ENCODE measurements at regions not wholly inside any gene's neighbourhood (a gene's known extent, or its start where the extent isn't known, plus 50 kb on each side); places are given as distances from the start of the nearest gene placed in this dataset.
"Not testable (repeated sequence)": the region's sequence is repeated elsewhere in the genome, so short reads cannot be mapped to it uniquely, and the experiment has no call there.

GRCh38 chr3:125840465-125840864, 128.5 kb upstream of the ROPN1B start:
- H2AFZ ChIP-seq; H3K9me2 ChIP-seq (ENCODE audit: insufficient read depth); intact Hi-C loops (cut with micrococcal nuclease; ENCODE audit: unreplicated experiment); H3K4me2 ChIP-seq; DNase-seq; H3K9me3 ChIP-seq (ENCODE audit: insufficient read depth, low read depth); CTCF ChIA-PET; H4K20me1 ChIP-seq (ENCODE audit: insufficient read depth); BruUV-seq (replicated peaks); H3K79me2 ChIP-seq (ENCODE audit: low read depth); H3K36me3 ChIP-seq (ENCODE audit: low read depth); H3K4me1 ChIP-seq (replicated peaks; ENCODE audit: insufficient read depth); H3K27me3 ChIP-seq (ENCODE audit: insufficient read depth, low read depth); H3K27ac ChIP-seq; H3F3A ChIP-seq (ENCODE audit: insufficient read depth, low read depth); POLR2A ChIA-PET (ENCODE audit: unreplicated experiment); H3K4me3 ChIP-seq: not testable (repeated sequence)

GRCh38 chr3:125847966-125848365, 121.0 kb upstream of the ROPN1B start:
- DNase-seq; H3K4me2 ChIP-seq; H3F3A ChIP-seq (ENCODE audit: insufficient read depth, low read depth); H3K79me2 ChIP-seq (ENCODE audit: low read depth); intact Hi-C loops (cut with micrococcal nuclease; ENCODE audit: unreplicated experiment); H3K4me3 ChIP-seq; H3K4me1 ChIP-seq (replicated peaks; ENCODE audit: insufficient read depth); BruUV-seq (replicated peaks); H2AFZ ChIP-seq; CTCF ChIA-PET; H3K27ac ChIP-seq; H3K36me3 ChIP-seq (ENCODE audit: low read depth); H3K9me3 ChIP-seq (ENCODE audit: insufficient read depth, low read depth); H4K20me1 ChIP-seq (ENCODE audit: insufficient read depth); H3K27me3 ChIP-seq (ENCODE audit: insufficient read depth, low read depth); H3K9me2 ChIP-seq (ENCODE audit: insufficient read depth); POLR2A ChIA-PET (ENCODE audit: unreplicated experiment): not testable (repeated sequence)

GRCh38 chr3:125855006-125855405, 114.0 kb upstream of the ROPN1B start:
- H3F3A ChIP-seq (ENCODE audit: insufficient read depth, low read depth); POLR2A ChIA-PET (ENCODE audit: unreplicated experiment); H2AFZ ChIP-seq; H3K36me3 ChIP-seq (ENCODE audit: low read depth); BruUV-seq (replicated peaks); H3K4me3 ChIP-seq; H3K27ac ChIP-seq; DNase-seq; H3K4me1 ChIP-seq (replicated peaks; ENCODE audit: insufficient read depth); H3K79me2 ChIP-seq (ENCODE audit: low read depth); CTCF ChIA-PET; H3K9me2 ChIP-seq (ENCODE audit: insufficient read depth); H3K4me2 ChIP-seq; intact Hi-C loops (cut with micrococcal nuclease; ENCODE audit: unreplicated experiment); H3K9me3 ChIP-seq (ENCODE audit: insufficient read depth, low read depth); H3K27me3 ChIP-seq (ENCODE audit: insufficient read depth, low read depth); H4K20me1 ChIP-seq (ENCODE audit: insufficient read depth): not testable (repeated sequence)

- POLR2A ChIA-PET (ENCODE audit: unreplicated experiment); H2AFZ ChIP-seq; intact Hi-C loops (cut with micrococcal nuclease; ENCODE audit: unreplicated experiment); H3K27me3 ChIP-seq (ENCODE audit: insufficient read depth, low read depth); H3K9me3 ChIP-seq (ENCODE audit: insufficient read depth, low read depth); H4K20me1 ChIP-seq (ENCODE audit: insufficient read depth); H3K9me2 ChIP-seq (ENCODE audit: insufficient read depth); H3K4me3 ChIP-seq; CTCF ChIA-PET; H3K36me3 ChIP-seq (ENCODE audit: low read depth); BruUV-seq (replicated peaks); H3K27ac ChIP-seq; DNase-seq; H3K79me2 ChIP-seq (ENCODE audit: low read depth); H3K4me2 ChIP-seq; H3F3A ChIP-seq (ENCODE audit: insufficient read depth, low read depth); H3K4me1 ChIP-seq (replicated peaks; ENCODE audit: insufficient read depth): not testable (repeated sequence)
These were observed 108.4 kb upstream of the ROPN1B start for GRCh38 chr3:125860547-125860946.

GRCh38 chr3:125862841-125863254, 106.1 kb upstream of the ROPN1B start:
- BruUV-seq (replicated peaks); H4K20me1 ChIP-seq (ENCODE audit: insufficient read depth); CTCF ChIA-PET; H3K4me1 ChIP-seq (replicated peaks; ENCODE audit: insufficient read depth); H3F3A ChIP-seq (ENCODE audit: insufficient read depth, low read depth); H3K9me2 ChIP-seq (ENCODE audit: insufficient read depth); H2AFZ ChIP-seq; H3K27me3 ChIP-seq (ENCODE audit: insufficient read depth, low read depth); H3K27ac ChIP-seq; H3K9me3 ChIP-seq (ENCODE audit: insufficient read depth, low read depth); intact Hi-C loops (cut with micrococcal nuclease; ENCODE audit: unreplicated experiment); H3K4me2 ChIP-seq; H3K4me3 ChIP-seq; H3K79me2 ChIP-seq (ENCODE audit: low read depth); DNase-seq; POLR2A ChIA-PET (ENCODE audit: unreplicated experiment); H3K36me3 ChIP-seq (ENCODE audit: low read depth): not testable (repeated sequence)

GRCh38 chr3:125864532-125864931, 104.4 kb upstream of the ROPN1B start:
- BruUV-seq (replicated peaks); H3K27ac ChIP-seq; intact Hi-C loops (cut with micrococcal nuclease; ENCODE audit: unreplicated experiment); H3F3A ChIP-seq (ENCODE audit: insufficient read depth, low read depth); H3K4me3 ChIP-seq; H3K4me2 ChIP-seq; H3K79me2 ChIP-seq (ENCODE audit: low read depth); CTCF ChIA-PET; DNase-seq; H3K27me3 ChIP-seq (ENCODE audit: insufficient read depth, low read depth); H4K20me1 ChIP-seq (ENCODE audit: insufficient read depth); H3K9me2 ChIP-seq (ENCODE audit: insufficient read depth); POLR2A ChIA-PET (ENCODE audit: unreplicated experiment); H3K4me1 ChIP-seq (replicated peaks; ENCODE audit: insufficient read depth); H3K36me3 ChIP-seq (ENCODE audit: low read depth); H2AFZ ChIP-seq; H3K9me3 ChIP-seq (ENCODE audit: insufficient read depth, low read depth): not testable (repeated sequence)

- POLR2A ChIA-PET (ENCODE audit: unreplicated experiment); H3F3A ChIP-seq (ENCODE audit: insufficient read depth, low read depth); H3K4me2 ChIP-seq; intact Hi-C loops (cut with micrococcal nuclease; ENCODE audit: unreplicated experiment); H3K4me3 ChIP-seq; H3K9me3 ChIP-seq (ENCODE audit: insufficient read depth, low read depth); H3K79me2 ChIP-seq (ENCODE audit: low read depth); H3K27me3 ChIP-seq (ENCODE audit: insufficient read depth, low read depth); H3K4me1 ChIP-seq (replicated peaks; ENCODE audit: insufficient read depth); H2AFZ ChIP-seq; H4K20me1 ChIP-seq (ENCODE audit: insufficient read depth); H3K9me2 ChIP-seq (ENCODE audit: insufficient read depth); H3K27ac ChIP-seq; BruUV-seq (replicated peaks); H3K36me3 ChIP-seq (ENCODE audit: low read depth): not testable (repeated sequence)
- CTCF ChIA-PET: interaction anchor here (0.7 kb wide), 1 partner anchor 14 kb away, joined by 4 read pairs; no protein-coding TSS in a partner anchor
- peak in 1 of 2 experiments; percentile 33 for DNase-seq
These were observed 83.0 kb upstream of the ROPN1B start for GRCh38 chr3:125886006-125886405.

GRCh38 chr3:125899181-125899580, 69.8 kb upstream of the ROPN1B start:
- CTCF ChIA-PET: interaction anchor here (0.5 kb wide), 1 partner anchor 355 kb away, joined by 7 read pairs; no protein-coding TSS in a partner anchor
- H3K4me3 ChIP-seq; H3K9me3 ChIP-seq (ENCODE audit: insufficient read depth, low read depth); BruUV-seq (replicated peaks); H3K9me2 ChIP-seq (ENCODE audit: insufficient read depth); H3K27ac ChIP-seq; H3F3A ChIP-seq (ENCODE audit: insufficient read depth, low read depth); intact Hi-C loops (cut with micrococcal nuclease; ENCODE audit: unreplicated experiment); H4K20me1 ChIP-seq (ENCODE audit: insufficient read depth); H3K36me3 ChIP-seq (ENCODE audit: low read depth); H3K27me3 ChIP-seq (ENCODE audit: insufficient read depth, low read depth); POLR2A ChIA-PET (ENCODE audit: unreplicated experiment); H3K4me1 ChIP-seq (replicated peaks; ENCODE audit: insufficient read depth); H3K4me2 ChIP-seq; H3K79me2 ChIP-seq (ENCODE audit: low read depth); H2AFZ ChIP-seq; DNase-seq: not testable (repeated sequence)

Data from PC-9 (cell line).